GM21381 (cell line): ENCODE measurements at regions not wholly inside any gene's neighbourhood (a gene's known extent, or its start where the extent isn't known, plus 50 kb on each side); places are given as distances from the start of the nearest gene placed in this dataset.

Source experiments
- ATAC-seq: cut with Tn5 transposase; IDR thresholded peaks from one replicate; pipeline ENCODE4 v1.9.1; 2021; ENCODE audit warnings: mild to moderate bottlenecking, moderate library complexity; ENCODE audit not compliant: unreplicated experiment

DNA sequence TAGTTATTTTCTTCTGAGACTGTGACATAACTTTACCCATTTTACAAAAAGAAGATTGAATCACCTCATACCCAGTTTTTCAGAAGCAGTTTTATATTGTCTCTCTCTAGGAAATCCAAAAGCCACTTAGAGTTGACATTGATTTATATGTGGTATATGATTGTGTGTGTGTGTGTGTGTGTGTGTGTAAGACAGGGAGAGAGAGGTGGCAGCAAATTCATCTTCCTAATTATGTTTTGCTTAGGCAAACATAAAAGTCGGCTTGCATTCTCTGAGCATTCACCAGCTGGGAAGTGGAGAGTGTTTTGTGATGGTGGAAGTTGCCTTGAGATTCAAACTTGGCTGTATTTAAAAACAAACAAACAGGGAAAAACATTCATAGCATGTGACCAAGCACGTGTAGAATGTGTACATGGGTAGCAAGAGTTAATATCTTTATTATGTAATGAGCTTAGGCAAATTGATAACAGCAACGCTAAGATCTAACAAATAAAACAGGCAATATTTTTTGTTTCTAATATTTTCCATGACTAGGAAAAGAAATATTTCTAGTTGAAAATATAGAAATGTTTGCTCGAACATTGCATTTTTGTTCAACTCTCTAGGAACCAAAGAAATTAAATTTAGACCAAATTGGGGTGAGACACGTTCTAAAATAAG lies 64.4 kb upstream of the IGF1R start:
- no peak for ATAC-seq

DNA sequence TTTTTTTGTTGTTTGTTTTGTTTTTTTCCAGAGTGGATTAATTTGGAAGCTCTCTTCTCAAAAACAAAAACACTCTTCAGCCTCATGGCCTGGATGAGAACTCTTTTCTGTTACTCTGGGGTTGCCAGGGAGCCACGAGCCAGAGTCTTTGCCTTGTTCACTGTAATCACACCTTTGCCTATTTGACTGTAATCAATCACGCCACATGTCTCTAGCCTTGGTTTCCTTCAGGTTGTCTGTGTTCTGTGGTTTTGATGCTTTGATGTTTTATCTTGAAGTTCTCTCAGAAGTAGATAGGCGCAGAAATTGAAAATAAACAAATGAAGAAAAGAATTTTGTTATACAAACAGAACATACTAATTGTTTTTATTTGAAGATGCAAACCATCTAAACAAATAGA lies 62.3 kb upstream of the IGF1R start:
- no peak for ATAC-seq

DNA sequence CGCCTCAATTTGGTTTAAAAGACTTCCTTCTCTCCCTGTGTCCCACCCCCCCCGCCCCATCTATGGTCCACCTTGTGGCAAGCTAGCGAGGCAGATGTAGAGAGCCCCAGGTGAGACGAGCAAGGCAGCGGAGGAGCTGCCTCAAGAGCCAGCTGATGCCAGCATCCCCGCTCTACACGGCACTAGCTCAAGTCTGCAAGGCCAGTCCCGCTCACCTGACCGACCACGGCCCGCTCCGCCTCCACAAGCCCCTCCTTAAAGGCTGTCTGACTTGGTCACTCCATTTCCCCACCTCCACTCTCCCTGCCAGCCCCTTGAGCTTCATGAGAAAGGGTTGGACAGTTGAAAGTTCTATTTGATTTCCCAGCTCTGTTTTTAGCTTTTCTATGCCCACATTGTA lies 56.2 kb upstream of the IGF1R start:
- ATAC-seq, result no peak

DNA sequence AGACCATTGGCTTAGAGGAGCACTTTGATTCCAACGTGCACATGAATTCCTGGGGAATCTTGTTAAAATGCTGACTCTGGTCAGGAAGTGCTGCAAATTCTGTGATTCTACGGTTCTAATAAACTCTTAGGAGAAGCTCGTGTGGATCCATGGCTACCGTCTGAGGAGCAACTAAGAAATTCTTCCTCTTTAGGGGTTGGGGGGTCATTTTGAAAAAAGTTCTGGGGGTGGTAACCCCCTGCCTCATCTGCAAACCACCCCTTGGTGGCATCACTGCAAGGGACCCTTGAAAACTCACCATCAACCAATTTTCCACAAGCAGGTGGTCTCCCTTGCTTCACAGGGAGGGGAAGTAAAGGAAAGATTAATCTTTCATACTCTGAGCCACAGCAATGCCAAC lies 52.2 kb upstream of the IGF1R start:
- ATAC-seq, result no peak

DNA sequence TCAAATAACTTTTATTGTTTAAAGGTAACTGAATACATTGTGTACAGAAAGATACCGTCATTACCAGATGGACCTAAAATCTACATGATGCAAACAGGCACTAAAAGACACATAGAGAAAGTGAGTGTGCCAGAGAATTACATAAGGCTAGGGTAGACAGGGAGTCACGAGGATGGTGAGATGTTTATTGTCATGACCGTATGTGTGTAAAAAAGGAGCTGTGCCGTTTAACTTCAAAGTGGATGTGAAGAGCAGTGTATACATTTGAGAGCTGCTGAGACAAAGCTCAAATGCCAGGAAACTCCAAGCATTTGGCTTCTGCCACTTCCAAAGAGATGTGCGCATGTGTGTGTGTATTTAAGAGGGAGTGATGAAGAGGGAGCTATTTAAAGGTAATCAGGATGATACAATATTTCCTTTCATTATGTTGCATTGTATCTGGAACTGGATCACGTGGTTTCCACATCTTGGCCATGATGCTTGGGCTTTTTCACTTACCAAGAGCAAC lies 51.4 kb upstream of the IGF1R start:
- ATAC-seq, result no peak

DNA sequence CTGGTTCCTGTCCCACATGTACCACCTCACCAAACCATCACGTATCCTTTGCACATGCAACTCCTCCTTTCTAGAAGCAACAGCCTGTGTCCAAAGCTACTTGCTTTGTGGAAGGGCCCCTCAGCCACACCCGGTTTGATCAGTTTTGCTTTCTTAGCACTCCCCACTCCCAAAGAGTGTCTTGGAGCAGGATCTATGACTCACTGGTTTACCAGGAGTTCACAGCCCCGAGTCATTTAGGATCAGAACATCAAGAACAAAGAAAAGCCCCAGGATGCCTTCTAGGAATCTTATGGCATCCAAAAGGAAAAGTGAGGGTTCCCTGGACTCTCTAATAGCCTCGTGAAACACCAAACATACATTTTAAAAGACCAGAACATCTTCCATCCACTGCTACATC lies 50.7 kb upstream of the IGF1R start:
- no peak for ATAC-seq
